HG02885 (cell line): ENCODE measurements at regions not wholly inside any gene's neighbourhood (a gene's known extent, or its start where the extent isn't known, plus 50 kb on each side); places are given as distances from the start of the nearest gene placed in this dataset.

ENCODE experiments used
- ATAC-seq: cut with Tn5 transposase; IDR thresholded peaks from one replicate; pipeline ENCODE4 v1.9.1; 2021; ENCODE audit warnings: mild to moderate bottlenecking; ENCODE audit not compliant: unreplicated experiment, poor library complexity

GRCh38 chr18:75824661-75825060 is 397.2 kb upstream of the SMIM21 start:
- ATAC-seq, result no peak

GRCh38 chr18:75823471-75823870 is 396.0 kb upstream of the SMIM21 start:
- ATAC-seq, result no peak

DNA sequence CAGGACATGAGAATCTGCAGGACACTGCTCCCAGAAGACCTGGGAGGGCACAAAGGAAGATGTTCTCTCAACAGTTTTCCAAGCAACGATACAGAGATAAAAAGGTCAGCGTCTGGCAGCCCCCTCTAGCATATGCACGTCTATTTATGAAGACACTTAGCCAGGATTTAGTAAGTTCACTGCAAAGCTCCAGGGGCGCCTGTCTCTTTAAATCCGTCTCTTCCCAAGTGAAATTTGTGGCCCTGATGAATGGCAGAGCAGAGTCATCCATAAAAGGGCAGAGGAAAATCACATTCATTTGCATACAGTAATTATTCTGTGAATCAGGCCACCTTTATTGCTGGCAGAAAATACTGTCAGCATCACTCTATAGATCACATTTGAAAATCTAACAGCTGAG is 390.9 kb upstream of the SMIM21 start:
- ATAC-seq, result no peak

GRCh38 chr18:75815767-75816166 is 388.3 kb upstream of the SMIM21 start:
- no peak for ATAC-seq

GRCh38 chr18:75812761-75813160 is 385.3 kb upstream of the SMIM21 start:
- no peak for ATAC-seq

DNA sequence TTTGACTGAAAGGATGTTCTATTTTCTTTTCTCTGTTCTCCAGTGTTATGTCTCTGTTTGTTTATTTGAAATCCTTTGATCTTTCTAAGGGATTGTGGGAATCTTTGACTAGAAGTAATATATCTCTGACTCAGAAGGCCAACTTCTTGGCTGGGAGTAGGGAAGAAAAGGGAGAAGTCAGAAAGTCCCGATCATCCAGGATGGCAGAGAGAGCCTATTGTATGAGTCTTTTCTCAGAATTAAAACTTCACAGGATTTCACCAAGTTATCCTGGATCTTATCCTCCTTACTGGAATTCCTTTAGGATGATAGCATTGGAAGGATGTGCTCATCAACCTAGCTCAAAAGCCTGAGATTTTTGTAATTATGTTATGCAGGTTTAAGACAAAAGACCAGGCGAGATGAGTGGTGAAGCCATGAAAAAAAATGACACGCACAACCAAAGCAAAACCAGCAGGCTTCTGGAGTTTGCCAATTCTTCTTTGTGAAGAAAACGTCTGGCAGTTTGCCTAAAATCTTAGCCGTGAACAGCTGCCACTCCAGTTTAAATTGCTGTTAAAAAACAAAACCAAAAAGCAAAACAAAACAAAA is 383.6 kb upstream of the SMIM21 start:
- ATAC-seq, result no peak

GRCh38 chr18:75810516-75810915 is 383.0 kb upstream of the SMIM21 start:
- no peak for ATAC-seq

DNA sequence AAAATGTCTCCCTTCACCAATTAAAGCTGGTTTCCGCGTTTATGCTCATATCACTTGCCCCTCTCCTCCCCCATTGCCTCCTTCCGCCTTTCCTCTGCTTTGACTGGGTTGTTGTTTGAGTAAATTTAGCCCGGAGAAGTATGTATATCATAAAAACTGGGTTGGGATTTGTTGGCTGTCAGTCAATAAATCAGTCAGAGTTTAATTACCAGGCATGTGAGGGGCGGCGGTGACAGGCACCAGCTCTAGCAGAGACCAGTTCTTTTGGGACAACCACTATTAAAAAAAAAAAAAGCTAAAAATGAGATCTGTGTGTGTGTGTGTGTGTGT is 382.4 kb upstream of the SMIM21 start:
- ATAC-seq, result no peak

GRCh38 chr18:75809151-75809925 is 381.8 kb upstream of the SMIM21 start:
- ATAC-seq, result no peak

DNA sequence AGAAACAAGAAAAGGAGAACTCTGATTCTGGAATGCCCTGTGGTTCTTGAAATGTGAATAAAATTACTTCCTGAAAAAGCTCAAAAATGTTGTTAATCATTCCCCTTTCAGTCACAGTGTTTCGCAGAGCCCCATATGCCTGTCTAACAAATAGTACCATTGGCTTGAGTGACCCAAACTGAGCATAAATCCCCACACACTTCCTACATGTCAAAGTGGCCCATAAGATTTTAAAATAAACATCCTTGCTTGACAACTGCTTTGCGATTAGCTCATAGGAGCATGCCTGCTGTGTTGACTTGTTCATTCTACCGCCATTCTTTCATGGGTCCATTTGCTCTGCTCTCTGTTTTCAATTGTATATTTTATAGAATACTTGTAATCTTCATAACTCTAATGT is 377.8 kb upstream of the SMIM21 start:
- ATAC-seq, result no peak

DNA sequence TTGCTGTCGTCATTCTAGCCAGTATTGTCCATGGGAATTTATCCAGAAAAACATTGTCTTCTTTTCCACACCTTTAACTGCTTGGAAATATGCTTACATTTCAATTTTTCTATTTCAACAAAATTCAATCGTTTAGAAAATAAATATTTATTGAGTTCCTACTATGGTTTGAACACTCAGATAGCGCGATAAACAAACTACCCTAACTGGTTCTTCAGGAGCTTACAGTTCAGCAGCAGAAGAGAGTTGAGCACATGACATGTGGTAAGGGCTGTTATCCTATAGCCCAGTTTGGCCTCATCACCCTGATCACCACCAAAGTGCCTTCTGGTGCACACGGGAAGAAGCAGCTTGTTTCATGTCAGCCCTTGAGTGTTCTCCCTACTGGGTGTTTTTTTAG is 375.2 kb upstream of the SMIM21 start:
- ATAC-seq, result no peak

- no peak for ATAC-seq
These were observed 373.7 kb upstream of the SMIM21 start for GRCh38 chr18:75801178-75801577.

- no peak for ATAC-seq
These were observed 372.8 kb upstream of the SMIM21 start for GRCh38 chr18:75800331-75800648.

- ATAC-seq, result no peak
These were observed 372.2 kb upstream of the SMIM21 start for GRCh38 chr18:75799449-75800330.

DNA sequence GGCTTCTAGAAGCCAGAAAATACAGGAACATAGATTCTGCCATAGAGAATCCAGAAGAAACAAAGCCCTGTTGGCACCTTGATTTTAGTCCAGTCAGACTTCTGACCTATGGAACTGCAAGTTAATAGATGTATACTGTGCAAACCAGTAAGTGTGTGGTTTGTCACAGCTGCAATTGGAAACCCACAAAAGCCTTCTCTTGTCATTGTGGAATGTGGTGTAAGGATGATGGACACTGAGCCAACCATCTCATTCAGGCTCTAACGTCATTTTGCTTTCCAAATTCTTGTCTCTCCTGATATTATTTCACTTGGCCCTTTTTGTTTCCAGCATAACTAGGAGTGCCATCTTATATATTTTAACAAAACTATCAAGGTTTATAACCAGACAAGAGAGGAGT is 369.5 kb upstream of the SMIM21 start:
- no peak for ATAC-seq

GRCh38 chr18:75790796-75791195 is 363.3 kb upstream of the SMIM21 start:
- no peak for ATAC-seq

GRCh38 chr18:75790111-75790510 is 362.6 kb upstream of the SMIM21 start:
- no peak for ATAC-seq

GRCh38 chr18:75785834-75786233 is 358.3 kb upstream of the SMIM21 start:
- no peak for ATAC-seq

GRCh38 chr18:75785206-75785605 is 357.7 kb upstream of the SMIM21 start:
- no peak for ATAC-seq

GRCh38 chr18:75784390-75784789 is 356.9 kb upstream of the SMIM21 start:
- ATAC-seq, result no peak

- ATAC-seq, result no peak
These were observed 356.2 kb upstream of the SMIM21 start for GRCh38 chr18:75783566-75784281.
